Bronchial epithelial cell (primary cell): ENCODE measurements at regions not wholly inside any gene's neighbourhood (a gene's known extent, or its start where the extent isn't known, plus 50 kb on each side); places are given as distances from the start of the nearest gene placed in this dataset.

Experiments
- DNase-seq: peaks from one replicate; pipeline ENCODE4 v3.0.0-alpha.2; 2010; ENCODE audit warnings: low read depth
- FAIRE-seq: peaks from 2 replicates; lab custom pipeline; 2011; peaks lifted over from hg19 to GRCh38; lab: Jason Lieb, UNC
- H3K27me3 ChIP-seq: 2 replicates; pipeline ENCODE4 v1.5.1; 2011; ENCODE audit warnings: low read length; ENCODE audit not compliant: control insufficient read depth, insufficient read depth
- H3K36me3 ChIP-seq: 2 replicates; pipeline ENCODE4 v1.5.1; 2011; ENCODE audit warnings: low read length; ENCODE audit not compliant: control insufficient read depth, insufficient read depth
- H3K4me3 ChIP-seq: 2 replicates; pipeline ENCODE4 v1.5.1; 2011; ENCODE audit warnings: mild to moderate bottlenecking, low read depth, low read length, control low read depth
- TF ChIP-seq, protein P1 (sequence below): IDR thresholded peaks from 2 replicates; pipeline ENCODE4 v1.5.1; 2011; ENCODE audit warnings: mild to moderate bottlenecking, moderate library complexity, low read length, control low read depth, inconsistent platforms; ENCODE audit not compliant: insufficient read depth, severe bottlenecking

DNA sequence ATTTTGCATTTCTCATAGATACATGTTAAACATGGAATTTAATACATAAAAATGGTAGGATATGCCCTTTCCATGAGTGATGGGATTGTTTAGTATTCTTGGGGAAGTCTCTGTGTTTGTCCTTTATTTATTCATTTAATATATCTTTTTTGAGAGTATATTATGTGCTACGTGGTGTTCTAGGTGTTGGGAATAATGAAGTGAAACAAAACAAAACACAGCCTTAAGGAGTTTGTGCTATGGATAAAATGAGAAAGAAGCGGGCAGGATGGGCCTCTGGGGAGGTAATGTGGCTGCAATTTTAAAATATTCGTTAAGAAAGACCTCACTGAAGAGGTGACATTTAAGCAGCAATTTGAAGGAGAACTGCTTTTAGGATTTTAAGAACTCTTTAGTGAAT is 851.5 kb downstream of the MAFB start:
- no peaks in the 10 kb centered on the region for H3K27me3 ChIP-seq
- no peak overlapping the region for H3K4me3 ChIP-seq
- TF ChIP-seq, protein P1, sequence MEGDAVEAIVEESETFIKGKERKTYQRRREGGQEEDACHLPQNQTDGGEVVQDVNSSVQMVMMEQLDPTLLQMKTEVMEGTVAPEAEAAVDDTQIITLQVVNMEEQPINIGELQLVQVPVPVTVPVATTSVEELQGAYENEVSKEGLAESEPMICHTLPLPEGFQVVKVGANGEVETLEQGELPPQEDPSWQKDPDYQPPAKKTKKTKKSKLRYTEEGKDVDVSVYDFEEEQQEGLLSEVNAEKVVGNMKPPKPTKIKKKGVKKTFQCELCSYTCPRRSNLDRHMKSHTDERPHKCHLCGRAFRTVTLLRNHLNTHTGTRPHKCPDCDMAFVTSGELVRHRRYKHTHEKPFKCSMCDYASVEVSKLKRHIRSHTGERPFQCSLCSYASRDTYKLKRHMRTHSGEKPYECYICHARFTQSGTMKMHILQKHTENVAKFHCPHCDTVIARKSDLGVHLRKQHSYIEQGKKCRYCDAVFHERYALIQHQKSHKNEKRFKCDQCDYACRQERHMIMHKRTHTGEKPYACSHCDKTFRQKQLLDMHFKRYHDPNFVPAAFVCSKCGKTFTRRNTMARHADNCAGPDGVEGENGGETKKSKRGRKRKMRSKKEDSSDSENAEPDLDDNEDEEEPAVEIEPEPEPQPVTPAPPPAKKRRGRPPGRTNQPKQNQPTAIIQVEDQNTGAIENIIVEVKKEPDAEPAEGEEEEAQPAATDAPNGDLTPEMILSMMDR, result no peak
- FAIRE-seq (no peak), DNase-seq (no peak)
- no peaks in the 10 kb centered on the region for H3K36me3 ChIP-seq

DNA sequence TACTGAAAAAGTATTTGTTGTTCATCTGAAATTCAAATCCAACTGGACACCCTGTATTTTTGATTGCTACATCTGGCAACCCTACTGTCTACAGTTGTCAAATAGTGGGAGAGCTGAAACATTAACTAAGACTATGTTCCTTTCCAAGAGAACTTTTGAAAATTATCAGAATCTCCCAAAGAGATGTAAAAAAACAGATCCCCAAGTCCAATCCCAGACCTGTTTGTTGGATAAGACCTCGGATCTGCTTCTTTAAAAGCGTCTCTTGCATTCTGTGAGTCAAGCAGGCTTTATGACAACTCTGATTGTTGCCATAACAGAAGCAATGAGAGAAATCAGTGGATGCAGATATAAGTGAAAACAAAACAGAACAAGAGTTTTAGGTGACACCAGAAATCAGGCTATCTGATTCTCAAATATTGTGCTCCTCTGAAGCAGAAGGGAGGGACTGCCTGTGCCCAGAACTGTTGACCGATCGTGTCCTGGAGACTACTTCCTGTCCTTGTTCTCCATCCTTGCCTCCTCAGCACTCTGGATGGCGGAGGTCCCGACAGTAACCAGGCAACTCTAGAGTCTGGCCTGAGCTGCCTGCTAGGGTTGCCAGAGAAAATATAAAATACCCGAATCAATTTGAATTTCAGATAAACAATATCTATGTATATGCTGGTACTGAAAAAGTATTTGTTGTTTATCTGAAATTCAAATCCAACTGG is 853.8 kb downstream of the MAFB start:
- H3K4me3 ChIP-seq, result no peak overlapping the region
- TF ChIP-seq, protein P1, result no peak
- H3K27me3 ChIP-seq, result no peaks in the 10 kb centered on the region
- DNase-seq, result no peak
- FAIRE-seq, result no peak
- H3K36me3 ChIP-seq, result no peaks in the 10 kb centered on the region

DNA sequence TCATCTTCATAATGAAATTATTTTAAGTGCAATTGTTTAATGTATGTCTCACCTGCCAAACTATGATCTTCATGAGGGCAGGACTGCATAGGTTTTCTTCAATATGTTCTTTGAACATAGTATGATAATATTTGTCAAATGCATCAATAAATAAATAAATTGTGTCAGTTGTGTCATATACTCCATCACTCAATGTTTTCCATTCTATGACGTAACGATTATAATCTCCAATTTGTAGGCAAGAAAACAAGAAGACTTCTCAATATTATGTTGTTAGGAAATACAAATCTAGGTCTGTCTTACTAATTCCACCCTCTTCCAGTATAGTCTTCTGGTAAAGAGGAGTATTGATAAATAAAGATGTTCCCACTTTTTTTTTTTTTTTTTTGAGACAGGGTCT is 858.1 kb downstream of the MAFB start:
- no peak overlapping the region for H3K4me3 ChIP-seq
- no peak for DNase-seq
- no peaks in the 10 kb centered on the region for H3K27me3 ChIP-seq
- no peak for FAIRE-seq
- TF ChIP-seq, protein P1, result no peak
- H3K36me3 ChIP-seq, result no peaks in the 10 kb centered on the region

DNA sequence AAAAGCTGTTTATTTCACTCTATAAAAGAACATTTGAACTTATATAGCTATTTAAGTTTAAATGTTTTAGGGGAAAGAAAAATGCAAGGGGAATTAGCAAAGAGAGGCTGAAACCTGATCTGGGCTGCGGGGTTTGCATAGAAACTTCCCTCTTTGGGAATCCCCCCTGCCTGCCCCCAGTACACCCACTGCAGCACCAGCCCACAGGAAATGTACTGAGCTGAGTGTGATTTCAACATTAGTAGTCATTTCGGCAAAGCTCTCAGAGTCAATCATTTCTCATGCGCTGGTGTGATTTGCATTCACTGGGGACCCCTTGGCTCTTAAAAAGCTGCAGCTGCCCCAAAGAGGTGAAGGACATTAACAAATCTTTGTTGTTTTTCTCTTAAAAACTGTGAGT is 859.4 kb downstream of the MAFB start:
- H3K27me3 ChIP-seq, result no peaks in the 10 kb centered on the region
- FAIRE-seq (no peak), DNase-seq (no peak)
- TF ChIP-seq, protein P1, result no peak
- no peak overlapping the region for H3K4me3 ChIP-seq
- no peaks in the 10 kb centered on the region for H3K36me3 ChIP-seq

DNA sequence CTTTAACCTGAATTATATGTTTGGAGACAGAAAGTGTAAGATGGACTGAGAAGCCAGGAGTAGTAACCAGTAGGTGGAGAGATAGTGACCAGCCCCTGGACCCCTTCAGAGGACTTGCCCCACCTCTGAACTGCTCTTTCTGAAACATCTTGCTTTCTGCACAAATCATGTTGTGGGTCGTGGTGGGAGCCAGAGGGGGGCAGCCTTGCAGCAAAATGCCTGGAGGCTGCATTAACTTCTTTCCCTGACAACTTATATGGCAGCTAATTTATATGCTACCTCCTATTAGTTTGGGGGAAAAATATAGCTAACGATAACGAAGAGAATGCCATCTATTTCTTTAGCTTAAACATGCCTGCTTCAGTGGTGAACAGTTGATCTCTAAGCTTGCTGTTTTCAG is 859.8 kb downstream of the MAFB start:
- Histone ChIP-seq H3K4me3 (no peak overlapping the region), H3K27me3 (no peaks in the 10 kb centered on the region), H3K36me3 (no peaks in the 10 kb centered on the region)
- DNase-seq (no peak), FAIRE-seq (no peak)
- TF ChIP-seq, protein P1, result no peak

DNA sequence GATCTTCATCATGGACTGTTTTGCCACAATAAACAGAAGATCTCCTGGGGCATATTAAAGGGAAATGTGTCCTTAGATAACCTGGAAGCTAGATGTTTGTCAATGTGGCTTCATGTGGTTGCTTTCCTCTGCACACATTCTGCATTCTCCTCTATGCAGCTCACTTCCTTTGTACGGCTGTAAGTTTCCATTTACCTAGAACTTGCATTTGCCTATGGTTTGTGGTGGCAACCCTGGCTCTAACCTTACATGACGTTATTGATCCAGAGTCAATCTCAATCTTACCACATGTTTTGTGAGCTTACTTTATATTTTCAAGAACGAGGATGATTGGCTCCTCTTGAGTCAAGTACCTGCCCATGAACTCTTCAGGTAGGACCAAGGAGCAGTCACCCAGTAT is 863.1 kb downstream of the MAFB start:
- no peak overlapping the region for H3K4me3 ChIP-seq
- H3K27me3 ChIP-seq, result no peaks in the 10 kb centered on the region
- TF ChIP-seq, protein P1, result no peak
- FAIRE-seq (no peak), DNase-seq (peak; percentile 72)
- no peaks in the 10 kb centered on the region for H3K36me3 ChIP-seq
